ENCODE measurements at regions not wholly inside any gene's neighbourhood (a gene's known extent, or its start where the extent isn't known, plus 50 kb on each side); places are given as distances from the start of the nearest gene placed in this dataset.

GRCh38 chr2:2638547-2639220 is 307.6 kb upstream of the MYT1L start:
- Histone ChIP-seq H3K27me3 (ENCODE audit: control insufficient read depth, insufficient read depth, low read length) (peaks cover 6% of the 10 kb centered on the region), H3K36me3 (ENCODE audit: control insufficient read depth, insufficient read depth, low read length) (no peaks in the 10 kb centered on the region), H3K4me3 (ENCODE audit: low read depth, low read length) (no peak overlapping the region)
- TF ChIP-seq CTCF (IDR thresholded peaks at IDR 0.05; ENCODE audit: insufficient read depth, low read length, poor library complexity, severe bottlenecking): no peak
- DNase-seq (ENCODE audit: low read depth): no peak

- H3K4me3 ChIP-seq (ENCODE audit: low read depth, low read length): no peak overlapping the region
- no peak for TF ChIP-seq CTCF (IDR thresholded peaks at IDR 0.05; ENCODE audit: insufficient read depth, low read length, poor library complexity, severe bottlenecking)
- H3K27me3 ChIP-seq (ENCODE audit: control insufficient read depth, insufficient read depth, low read length): peaks cover 6% of the 10 kb centered on the region
- no peaks in the 10 kb centered on the region for H3K36me3 ChIP-seq (ENCODE audit: control insufficient read depth, insufficient read depth, low read length)
- no peak for DNase-seq (ENCODE audit: low read depth)
These were observed 305.7 kb upstream of the MYT1L start for GRCh38 chr2:2636813-2637212.

GRCh38 chr2:2635025-2635528 is 304.0 kb upstream of the MYT1L start:
- no peak for DNase-seq (ENCODE audit: low read depth)
- H3K36me3 ChIP-seq (ENCODE audit: control insufficient read depth, insufficient read depth, low read length): no peaks in the 10 kb centered on the region
- H3K4me3 ChIP-seq (ENCODE audit: low read depth, low read length): no peak overlapping the region
- no peak for TF ChIP-seq CTCF (IDR thresholded peaks at IDR 0.05; ENCODE audit: insufficient read depth, low read length, poor library complexity, severe bottlenecking)
- H3K27me3 ChIP-seq (ENCODE audit: control insufficient read depth, insufficient read depth, low read length): peaks cover 6% of the 10 kb centered on the region

DNA sequence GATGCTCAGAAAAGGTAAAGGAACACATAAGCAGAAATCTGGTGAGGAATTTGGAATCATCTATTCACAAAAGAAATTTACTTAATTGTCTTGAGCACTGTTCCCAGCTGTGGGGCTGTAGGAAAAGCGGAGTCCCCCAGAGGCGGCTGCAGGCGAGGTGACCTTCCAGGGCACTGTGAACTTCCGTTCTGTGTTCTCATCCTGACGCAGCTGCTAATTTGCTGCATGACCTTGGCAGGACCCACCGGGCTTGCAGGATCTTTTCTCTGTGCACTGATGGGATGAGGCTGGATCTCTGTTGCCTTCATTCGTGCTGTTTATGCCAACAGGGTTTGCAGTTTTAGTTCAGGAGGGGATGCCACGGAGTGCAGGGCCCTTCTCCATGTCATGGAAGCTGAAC is 301.9 kb upstream of the MYT1L start:
- DNase-seq (ENCODE audit: low read depth): no peak
- H3K4me3 ChIP-seq (ENCODE audit: low read depth, low read length): no peak overlapping the region
- no peak for TF ChIP-seq CTCF (IDR thresholded peaks at IDR 0.05; ENCODE audit: insufficient read depth, low read length, poor library complexity, severe bottlenecking)
- no peaks in the 10 kb centered on the region for H3K27me3 ChIP-seq (ENCODE audit: control insufficient read depth, insufficient read depth, low read length)
- H3K36me3 ChIP-seq (ENCODE audit: control insufficient read depth, insufficient read depth, low read length): no peaks in the 10 kb centered on the region

DNA sequence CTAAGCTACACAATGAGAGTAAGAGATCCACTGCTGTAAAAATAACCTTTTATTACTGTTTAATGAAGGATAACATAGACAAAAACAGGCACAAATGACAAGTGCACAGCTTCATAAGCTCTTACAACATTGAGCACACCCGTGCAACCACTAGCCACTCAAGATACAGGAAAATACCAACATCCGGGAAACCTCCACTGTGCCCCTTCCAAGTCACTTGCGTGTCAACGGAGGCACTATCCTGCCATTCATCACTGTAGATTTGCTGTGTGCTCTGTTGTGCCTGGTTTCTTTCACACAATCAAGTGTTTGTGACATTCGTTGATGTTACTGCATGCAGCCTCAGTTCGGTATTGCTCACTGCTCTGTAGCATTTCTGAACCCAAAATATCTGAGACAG is 292.9 kb upstream of the MYT1L start:
- TF ChIP-seq CTCF (IDR thresholded peaks at IDR 0.05; ENCODE audit: insufficient read depth, low read length, poor library complexity, severe bottlenecking): no peak
- Histone ChIP-seq H3K36me3 (ENCODE audit: control insufficient read depth, insufficient read depth, low read length) (no peaks in the 10 kb centered on the region), H3K4me3 (ENCODE audit: low read depth, low read length) (no peak overlapping the region), H3K27me3 (ENCODE audit: control insufficient read depth, insufficient read depth, low read length) (peaks cover 2% of the 10 kb centered on the region)
- no peak for DNase-seq (ENCODE audit: low read depth)

DNA sequence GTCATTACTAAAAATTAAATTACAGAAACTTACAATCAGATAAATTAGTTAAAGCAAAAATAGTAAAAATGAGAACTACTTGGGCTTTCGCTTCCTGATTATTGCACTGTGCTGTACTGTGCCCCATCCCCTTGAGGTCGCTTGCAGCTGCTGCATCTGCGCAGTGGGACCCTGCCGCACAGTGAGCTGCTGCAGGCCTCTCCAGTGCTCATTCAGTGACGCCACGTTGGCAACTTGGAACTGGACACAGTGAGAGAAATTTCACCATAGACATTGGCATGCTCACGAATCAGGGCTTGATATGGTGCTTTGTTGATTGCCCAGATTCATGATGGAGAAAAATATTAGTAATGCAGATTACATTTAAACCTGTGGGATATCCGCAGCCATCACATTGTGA is 290.8 kb upstream of the MYT1L start:
- H3K36me3 ChIP-seq (ENCODE audit: control insufficient read depth, insufficient read depth, low read length): no peaks in the 10 kb centered on the region
- no peak overlapping the region for H3K4me3 ChIP-seq (ENCODE audit: low read depth, low read length)
- no peak for DNase-seq (ENCODE audit: low read depth)
- H3K27me3 ChIP-seq (ENCODE audit: control insufficient read depth, insufficient read depth, low read length): peaks cover 2% of the 10 kb centered on the region
- TF ChIP-seq CTCF (IDR thresholded peaks at IDR 0.05; ENCODE audit: insufficient read depth, low read length, poor library complexity, severe bottlenecking): no peak

All from kidney epithelial cell (primary cell).